ENCODE measurements at regions not wholly inside any gene's neighbourhood (a gene's known extent, or its start where the extent isn't known, plus 50 kb on each side); places are given as distances from the start of the nearest gene placed in this dataset.

DNA sequence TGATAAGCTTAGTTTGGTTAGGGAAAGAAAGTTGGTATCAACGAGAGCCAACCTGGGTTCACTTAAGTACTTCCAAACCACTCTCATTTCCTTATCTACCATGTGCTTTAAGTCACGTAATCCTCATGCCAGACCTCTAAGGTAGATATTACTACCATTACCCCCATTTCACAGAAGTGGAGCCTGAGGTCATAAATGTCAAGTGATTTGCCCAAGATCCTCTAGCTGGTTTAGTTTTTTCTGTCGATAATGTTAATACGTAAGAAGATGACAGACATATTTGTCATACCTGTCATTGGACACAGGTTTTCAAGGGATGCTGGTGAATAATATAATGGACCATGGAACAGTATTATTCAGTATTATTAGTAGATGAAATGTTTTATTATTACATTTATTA is 197.4 kb upstream of the MKLN1 start:
- TF ChIP-seq POLR2AphosphoS5 (IDR thresholded peaks at IDR 0.05; ENCODE audit: low read depth, low read length) (no peak), POLR2A (IDR thresholded peaks at IDR 0.05; ENCODE audit: low read depth, low read length) (no peak), TAF1 (IDR thresholded peaks at IDR 0.05; ENCODE audit: borderline replicate concordance, low read depth, low read length) (no peak)
- FAIRE-seq = no peak
- DNase-seq (ENCODE audit: insufficient read length) = no peak

DNA sequence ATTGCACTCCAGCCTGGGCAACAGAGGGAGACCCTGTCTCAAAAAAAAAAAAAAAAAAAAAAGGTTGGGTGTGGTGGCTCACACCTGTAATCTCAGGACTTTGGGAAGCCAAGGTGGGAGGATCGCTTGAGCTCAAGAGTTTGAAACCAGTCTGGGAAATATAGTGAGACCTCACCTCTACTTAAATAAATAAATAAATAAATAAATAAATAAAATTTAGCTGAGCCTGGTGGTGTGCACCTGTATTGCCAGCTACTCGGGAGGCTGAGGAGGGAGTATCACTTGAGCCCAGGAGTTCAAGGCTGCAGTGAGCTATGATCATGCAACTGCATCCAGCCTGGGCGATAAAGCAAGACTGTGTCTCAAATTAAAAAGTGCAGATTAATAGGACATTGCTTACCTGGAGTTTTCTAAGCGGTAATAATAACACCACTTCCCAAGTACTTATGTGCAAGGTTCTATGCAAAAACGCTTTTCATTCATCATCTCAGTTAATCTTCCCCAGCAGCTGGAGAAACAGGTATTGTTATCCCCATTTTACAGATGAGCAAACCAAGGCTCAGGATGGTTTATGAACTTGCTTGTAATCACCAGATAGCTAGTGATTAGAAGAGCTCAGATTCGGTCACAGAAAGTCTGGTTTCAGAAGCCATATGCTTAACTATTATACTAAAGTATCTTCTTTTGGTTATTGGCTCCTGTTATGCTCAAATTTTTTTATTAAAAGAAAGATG is 196.5 kb upstream of the MKLN1 start:
- DNase-seq (ENCODE audit: insufficient read length) = no peak
- no peak for FAIRE-seq
- TF ChIP-seq TAF1 (IDR thresholded peaks at IDR 0.05; ENCODE audit: borderline replicate concordance, low read depth, low read length) = no peak
- TF ChIP-seq POLR2AphosphoS5 (IDR thresholded peaks at IDR 0.05; ENCODE audit: low read depth, low read length) = no peak
- no peak for TF ChIP-seq POLR2A (IDR thresholded peaks at IDR 0.05; ENCODE audit: low read depth, low read length)

DNA sequence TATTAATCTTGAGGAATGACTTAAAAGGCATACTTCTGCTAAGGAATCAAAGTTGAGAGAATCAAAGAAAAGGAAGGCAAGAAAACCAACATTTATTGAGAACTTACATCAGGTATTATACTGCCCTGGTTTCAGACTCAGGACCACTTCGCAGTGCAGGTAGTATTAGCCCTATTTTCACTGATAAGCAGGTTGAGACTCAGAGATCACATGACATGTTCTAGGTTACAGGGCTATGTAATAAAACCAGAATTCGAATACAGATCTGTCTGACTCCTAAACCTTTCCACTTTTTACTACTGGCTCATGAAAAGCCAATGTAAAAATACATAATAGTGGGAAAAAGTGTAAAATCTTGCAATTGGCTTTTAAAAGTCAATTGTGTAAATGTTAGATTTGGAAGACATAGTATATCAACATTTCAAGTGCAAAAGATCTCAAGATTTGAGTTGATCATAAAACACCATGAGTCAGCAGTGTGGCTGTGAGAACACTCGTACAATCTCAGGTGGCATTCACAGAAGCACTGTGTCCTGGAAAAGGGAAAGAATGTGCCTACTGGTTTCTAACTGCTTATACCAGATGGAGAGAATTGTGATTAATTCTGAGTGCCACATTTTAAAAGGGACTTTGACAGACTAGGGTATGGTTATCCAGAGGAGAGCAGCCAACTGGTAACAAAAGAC is 195.8 kb upstream of the MKLN1 start:
- no peak for FAIRE-seq

DNA sequence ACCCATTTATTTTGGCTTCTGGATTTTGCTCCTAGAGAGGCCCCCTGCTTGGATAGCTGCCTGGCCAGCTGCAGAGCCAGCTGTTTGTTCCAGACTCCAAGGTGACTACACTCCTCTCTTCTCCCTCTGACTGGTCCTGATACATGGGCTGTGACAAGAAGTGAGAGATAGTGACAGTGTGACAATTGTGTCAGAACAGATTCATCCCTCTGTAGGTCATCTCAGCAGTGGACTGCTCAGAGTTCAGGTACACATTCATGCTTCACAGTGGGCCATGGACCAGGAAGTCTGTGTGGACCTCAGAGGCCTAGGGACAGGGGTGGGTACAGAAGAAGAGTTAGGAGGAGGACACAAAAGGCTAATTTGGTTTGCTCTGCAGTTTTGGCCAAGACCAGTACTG is 188.2 kb upstream of the MKLN1 start:
- FAIRE-seq (no peak), DNase-seq (ENCODE audit: insufficient read length) (no peak)
- TF ChIP-seq TAF1 (IDR thresholded peaks at IDR 0.05; ENCODE audit: borderline replicate concordance, low read depth, low read length) (no peak), POLR2AphosphoS5 (IDR thresholded peaks at IDR 0.05; ENCODE audit: low read depth, low read length) (no peak)

More for the DNA sequence above, 195.8 kb upstream of the MKLN1 start:
- DNase-seq (ENCODE audit: insufficient read length) = no peak
- TF ChIP-seq TAF1 (IDR thresholded peaks at IDR 0.05; ENCODE audit: borderline replicate concordance, low read depth, low read length) (no peak), POLR2A (IDR thresholded peaks at IDR 0.05; ENCODE audit: low read depth, low read length) (no peak), POLR2AphosphoS5 (IDR thresholded peaks at IDR 0.05; ENCODE audit: low read depth, low read length) (no peak)

DNA sequence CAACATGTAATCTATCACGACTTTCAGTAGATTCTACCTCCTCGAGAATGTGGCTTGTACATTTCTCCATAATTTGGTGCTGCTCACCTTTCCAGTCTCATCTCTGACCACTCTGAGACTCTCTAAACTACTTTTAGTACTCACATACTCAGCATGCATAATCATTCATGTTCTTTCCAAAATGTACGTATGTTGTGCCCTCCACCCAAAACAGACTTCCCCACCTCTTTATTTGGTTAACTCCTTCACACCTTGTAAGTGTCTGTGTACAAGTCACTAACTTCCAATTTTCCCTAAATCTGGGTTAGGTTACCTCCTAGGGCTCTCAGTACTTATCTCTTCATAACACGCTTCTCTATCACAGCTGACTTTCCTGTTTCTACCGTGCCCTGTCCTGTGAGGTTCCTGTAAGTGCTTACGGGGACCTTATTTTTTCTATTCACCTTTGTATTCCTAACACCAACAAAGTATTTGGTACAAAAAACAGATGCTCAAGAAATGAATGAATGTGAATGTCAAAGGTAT is 186.2 kb upstream of the MKLN1 start:
- TF ChIP-seq POLR2AphosphoS5 (IDR thresholded peaks at IDR 0.05; ENCODE audit: low read depth, low read length) = no peak
- TF ChIP-seq POLR2A (IDR thresholded peaks at IDR 0.05; ENCODE audit: low read depth, low read length) = no peak
- DNase-seq (ENCODE audit: insufficient read length) (no peak), FAIRE-seq (no peak)

DNA sequence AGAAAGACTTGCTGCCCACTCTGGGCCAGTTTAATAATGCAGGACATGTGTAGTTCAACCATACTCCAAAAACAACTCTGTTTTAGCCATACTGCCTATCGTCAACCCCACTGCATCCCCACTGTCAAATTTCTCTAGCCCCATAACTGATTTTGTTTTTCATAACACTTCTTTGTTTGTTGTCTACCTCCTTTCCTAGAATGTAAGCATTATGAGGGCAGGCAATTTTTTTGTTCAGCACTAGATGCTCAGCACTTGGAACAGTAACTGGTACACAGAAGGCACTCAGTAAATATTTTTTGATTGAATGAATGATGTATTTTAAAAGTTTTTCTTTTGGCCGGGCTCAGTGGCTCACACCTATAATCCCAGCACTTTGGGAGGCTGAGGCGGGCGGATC is 183.8 kb upstream of the MKLN1 start:
- DNase-seq (ENCODE audit: insufficient read length) (no peak), FAIRE-seq (no peak)
- TF ChIP-seq POLR2A (IDR thresholded peaks at IDR 0.05; ENCODE audit: low read depth, low read length) (no peak), TAF1 (IDR thresholded peaks at IDR 0.05; ENCODE audit: borderline replicate concordance, low read depth, low read length) (no peak), POLR2AphosphoS5 (IDR thresholded peaks at IDR 0.05; ENCODE audit: low read depth, low read length) (no peak)

DNA sequence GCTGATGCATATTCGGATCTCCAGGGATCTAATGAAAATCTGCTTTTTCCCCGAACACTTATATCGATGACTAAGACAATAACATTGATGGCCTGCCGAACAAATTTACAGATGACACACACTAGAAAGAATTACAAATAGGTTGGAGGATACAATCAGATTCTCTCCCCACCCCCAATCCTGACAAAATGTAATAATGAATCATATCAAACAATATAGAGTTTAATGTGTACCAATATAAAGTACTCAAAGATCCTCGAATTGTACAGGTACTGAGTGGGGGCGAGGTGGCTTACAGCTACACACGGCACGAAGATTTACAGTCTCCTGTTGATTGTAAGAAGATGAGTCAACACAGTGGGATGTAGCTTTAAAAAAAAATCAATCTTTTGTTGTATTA is 182.7 kb upstream of the MKLN1 start:
- TF ChIP-seq TAF1 (IDR thresholded peaks at IDR 0.05; ENCODE audit: borderline replicate concordance, low read depth, low read length) = no peak
- no peak for TF ChIP-seq POLR2A (IDR thresholded peaks at IDR 0.05; ENCODE audit: low read depth, low read length)
- TF ChIP-seq POLR2AphosphoS5 (IDR thresholded peaks at IDR 0.05; ENCODE audit: low read depth, low read length) = no peak
- FAIRE-seq = no peak
- no peak for DNase-seq (ENCODE audit: insufficient read length)

DNA sequence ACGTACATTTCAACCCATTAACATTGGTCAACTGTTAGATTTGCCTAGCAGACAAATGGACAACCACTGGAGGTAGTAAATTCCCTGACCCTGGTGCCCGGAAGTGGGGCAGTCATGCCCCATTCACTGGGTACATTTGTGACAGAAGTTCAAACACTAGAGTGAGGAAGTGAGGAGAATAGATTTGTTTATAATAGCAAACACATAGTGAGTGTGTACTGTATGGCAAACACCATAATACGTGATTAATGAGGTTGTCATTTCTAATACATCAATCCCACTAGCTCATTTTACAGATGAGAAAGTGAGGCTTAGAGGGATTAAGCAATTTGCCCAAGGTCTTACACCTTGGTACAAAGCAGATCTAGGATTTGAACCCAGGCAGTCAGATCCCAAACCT is 181.9 kb upstream of the MKLN1 start:
- DNase-seq (ENCODE audit: insufficient read length) (no peak), FAIRE-seq (no peak)
- TF ChIP-seq TAF1 (IDR thresholded peaks at IDR 0.05; ENCODE audit: borderline replicate concordance, low read depth, low read length) (no peak), POLR2A (IDR thresholded peaks at IDR 0.05; ENCODE audit: low read depth, low read length) (no peak), POLR2AphosphoS5 (IDR thresholded peaks at IDR 0.05; ENCODE audit: low read depth, low read length) (no peak)

DNA sequence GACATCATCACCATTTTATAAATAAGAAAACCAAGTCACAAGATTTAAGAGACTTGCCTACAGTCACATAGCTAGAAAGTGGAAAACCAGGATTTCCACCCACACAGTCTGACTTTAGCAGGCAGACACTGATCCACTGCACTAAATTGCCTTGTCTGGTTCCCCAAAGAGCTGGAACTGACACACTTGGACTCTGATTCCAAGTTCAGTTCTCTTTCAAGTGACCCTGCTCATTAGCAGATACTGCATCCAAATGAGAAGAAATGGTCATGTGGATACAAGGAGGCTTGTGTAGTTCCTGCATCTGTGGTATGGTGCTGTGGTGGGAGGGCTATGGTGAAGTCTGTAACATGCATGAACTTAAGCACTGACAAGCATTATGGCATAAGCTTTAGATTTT is 180.1 kb upstream of the MKLN1 start:
- no peak for FAIRE-seq
- no peak for TF ChIP-seq POLR2A (IDR thresholded peaks at IDR 0.05; ENCODE audit: low read depth, low read length)
- TF ChIP-seq POLR2AphosphoS5 (IDR thresholded peaks at IDR 0.05; ENCODE audit: low read depth, low read length) = no peak
- TF ChIP-seq TAF1 (IDR thresholded peaks at IDR 0.05; ENCODE audit: borderline replicate concordance, low read depth, low read length) = no peak
- no peak for DNase-seq (ENCODE audit: insufficient read length)

DNA sequence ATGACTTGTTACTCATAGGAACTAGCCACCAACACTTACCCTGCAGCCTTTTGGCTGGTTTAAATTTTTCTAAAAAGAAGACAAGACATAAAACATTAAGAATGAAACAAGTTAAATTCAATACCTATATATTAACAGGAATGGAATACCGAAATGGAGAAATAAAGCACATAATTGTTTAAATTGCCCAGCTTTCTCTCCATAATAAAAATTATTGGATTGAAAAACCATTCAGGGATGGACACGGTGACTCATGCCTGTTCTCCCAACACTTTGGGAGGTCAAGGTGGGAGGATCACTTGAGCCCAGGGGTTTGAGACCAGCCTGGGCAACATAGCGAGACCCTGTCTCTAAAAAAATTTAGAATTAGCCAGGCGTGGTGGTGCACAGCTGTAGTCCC is 179.4 kb upstream of the MKLN1 start:
- TF ChIP-seq POLR2AphosphoS5 (IDR thresholded peaks at IDR 0.05; ENCODE audit: low read depth, low read length) (no peak), POLR2A (IDR thresholded peaks at IDR 0.05; ENCODE audit: low read depth, low read length) (no peak), TAF1 (IDR thresholded peaks at IDR 0.05; ENCODE audit: borderline replicate concordance, low read depth, low read length) (no peak)
- DNase-seq (ENCODE audit: insufficient read length) (no peak), FAIRE-seq (no peak)

DNA sequence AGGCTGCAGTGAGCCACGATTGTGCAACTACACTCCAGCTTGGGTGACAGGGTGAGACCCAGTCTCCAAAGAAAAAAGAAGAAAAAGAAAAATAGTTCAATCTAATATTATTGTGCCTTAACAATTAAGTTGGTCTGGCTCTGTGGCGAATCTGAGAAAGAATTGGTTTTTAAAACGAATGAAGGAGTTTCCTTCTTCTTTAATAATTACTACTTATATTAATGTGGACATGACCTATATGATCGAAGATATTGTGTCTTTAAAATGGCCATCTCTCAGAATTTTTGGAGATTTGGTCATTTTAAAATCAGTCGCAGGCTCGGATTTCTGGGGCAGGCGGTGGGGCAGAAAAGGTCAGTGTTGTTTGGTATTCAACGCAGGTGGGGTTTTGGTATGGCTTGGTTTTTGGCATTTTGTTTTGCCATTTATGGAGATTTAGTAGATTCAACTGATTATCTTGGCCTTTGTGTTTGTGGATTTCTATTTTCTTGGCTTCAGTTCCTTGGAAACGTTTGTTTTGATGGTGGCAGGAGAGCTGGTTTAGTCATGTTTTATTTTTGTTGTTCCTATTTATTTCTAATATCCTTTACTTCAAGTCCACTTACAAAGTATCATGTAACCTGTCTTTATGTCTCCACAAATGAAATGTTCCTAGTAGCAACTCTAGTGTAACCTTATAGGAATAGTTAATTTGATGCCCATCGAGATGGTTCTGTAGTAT is 178.8 kb upstream of the MKLN1 start:
- DNase-seq (ENCODE audit: insufficient read length) (no peak), FAIRE-seq (no peak)
- no peak for TF ChIP-seq TAF1 (IDR thresholded peaks at IDR 0.05; ENCODE audit: borderline replicate concordance, low read depth, low read length)
- no peak for TF ChIP-seq POLR2A (IDR thresholded peaks at IDR 0.05; ENCODE audit: low read depth, low read length)
- TF ChIP-seq POLR2AphosphoS5 (IDR thresholded peaks at IDR 0.05; ENCODE audit: low read depth, low read length) = no peak

Data from GM12892 (cell line).